ENCODE measurements at regions not wholly inside any gene's neighbourhood (a gene's known extent, or its start where the extent isn't known, plus 50 kb on each side); places are given as distances from the start of the nearest gene placed in this dataset.

GRCh38 chr4:22241415-22241814 is 274.5 kb downstream of the ADGRA3 start:
- Histone ChIP-seq H3K27ac (no peak overlapping the region), H3K4me1 (no peaks in the 10 kb centered on the region), H3K9me3 (no peaks in the 10 kb centered on the region), H3K27me3 (ENCODE audit: low read depth) (no peaks in the 10 kb centered on the region), H3K4me3 (no peak overlapping the region), H3K36me3 (no peaks in the 10 kb centered on the region)
- intact Hi-C loops (cut with DNase I), result no loop called here
- DNase-seq, result no peak
- ATAC-seq, result no peak
- TF ChIP-seq, protein P1, sequence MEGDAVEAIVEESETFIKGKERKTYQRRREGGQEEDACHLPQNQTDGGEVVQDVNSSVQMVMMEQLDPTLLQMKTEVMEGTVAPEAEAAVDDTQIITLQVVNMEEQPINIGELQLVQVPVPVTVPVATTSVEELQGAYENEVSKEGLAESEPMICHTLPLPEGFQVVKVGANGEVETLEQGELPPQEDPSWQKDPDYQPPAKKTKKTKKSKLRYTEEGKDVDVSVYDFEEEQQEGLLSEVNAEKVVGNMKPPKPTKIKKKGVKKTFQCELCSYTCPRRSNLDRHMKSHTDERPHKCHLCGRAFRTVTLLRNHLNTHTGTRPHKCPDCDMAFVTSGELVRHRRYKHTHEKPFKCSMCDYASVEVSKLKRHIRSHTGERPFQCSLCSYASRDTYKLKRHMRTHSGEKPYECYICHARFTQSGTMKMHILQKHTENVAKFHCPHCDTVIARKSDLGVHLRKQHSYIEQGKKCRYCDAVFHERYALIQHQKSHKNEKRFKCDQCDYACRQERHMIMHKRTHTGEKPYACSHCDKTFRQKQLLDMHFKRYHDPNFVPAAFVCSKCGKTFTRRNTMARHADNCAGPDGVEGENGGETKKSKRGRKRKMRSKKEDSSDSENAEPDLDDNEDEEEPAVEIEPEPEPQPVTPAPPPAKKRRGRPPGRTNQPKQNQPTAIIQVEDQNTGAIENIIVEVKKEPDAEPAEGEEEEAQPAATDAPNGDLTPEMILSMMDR (IDR thresholded peaks at IDR 0.05), result no peak

GRCh38 chr4:22240814-22241213 is 275.1 kb downstream of the ADGRA3 start:
- Histone ChIP-seq H3K9me3 (no peaks in the 10 kb centered on the region), H3K27ac (no peak overlapping the region), H3K4me1 (no peaks in the 10 kb centered on the region), H3K36me3 (no peaks in the 10 kb centered on the region), H3K27me3 (ENCODE audit: low read depth) (no peaks in the 10 kb centered on the region), H3K4me3 (no peak overlapping the region)
- intact Hi-C loops (cut with DNase I), result no loop called here
- ATAC-seq (peak in 1 of 2 donors; percentile 12), DNase-seq (no peak)
- TF ChIP-seq, protein P1 (IDR thresholded peaks at IDR 0.05), result no peak

DNA sequence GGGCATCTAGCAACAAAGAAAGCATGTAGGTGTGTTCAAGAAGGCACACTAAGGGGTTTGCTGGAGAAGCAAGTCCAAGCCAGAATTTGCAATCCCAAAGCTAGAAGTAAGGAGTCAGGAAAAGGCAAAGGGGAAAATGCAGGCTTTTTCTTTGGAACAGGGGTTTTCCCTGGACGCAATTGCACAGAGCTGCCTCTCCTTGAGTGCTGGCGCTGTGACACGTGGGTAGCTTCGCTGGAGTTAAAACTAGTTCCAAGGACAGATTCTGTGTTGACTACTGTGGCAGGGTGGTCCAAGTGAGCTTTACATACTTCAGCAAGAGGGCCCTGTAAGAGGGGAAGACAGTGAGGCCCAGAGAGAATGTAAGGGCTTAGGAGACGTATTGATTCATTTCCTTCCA is 277.1 kb downstream of the ADGRA3 start:
- no peak for ATAC-seq

GRCh38 chr4:22237846-22238494 is 277.9 kb downstream of the ADGRA3 start:
- ATAC-seq (no peak), DNase-seq (no peak)
- Histone ChIP-seq H3K27me3 (ENCODE audit: low read depth) (no peaks in the 10 kb centered on the region), H3K4me1 (no peaks in the 10 kb centered on the region), H3K27ac (no peak overlapping the region), H3K36me3 (no peaks in the 10 kb centered on the region), H3K4me3 (no peak overlapping the region), H3K9me3 (no peaks in the 10 kb centered on the region)
- intact Hi-C loops (cut with DNase I), result no loop called here
- TF ChIP-seq, protein P1 (IDR thresholded peaks at IDR 0.05), result no peak

More for the DNA sequence above, 277.1 kb downstream of the ADGRA3 start:
- Histone ChIP-seq H3K36me3 (no peaks in the 10 kb centered on the region), H3K27me3 (ENCODE audit: low read depth) (no peaks in the 10 kb centered on the region), H3K4me1 (no peaks in the 10 kb centered on the region), H3K9me3 (no peaks in the 10 kb centered on the region), H3K27ac (no peak overlapping the region), H3K4me3 (no peak overlapping the region)
- TF ChIP-seq, protein P1 (IDR thresholded peaks at IDR 0.05), result no peak
- no peak for DNase-seq
- intact Hi-C loops (cut with DNase I), result no loop called here

- Histone ChIP-seq H3K27ac (no peak overlapping the region), H3K36me3 (no peaks in the 10 kb centered on the region), H3K4me1 (no peaks in the 10 kb centered on the region), H3K9me3 (no peaks in the 10 kb centered on the region), H3K27me3 (ENCODE audit: low read depth) (no peaks in the 10 kb centered on the region), H3K4me3 (no peak overlapping the region)
- TF ChIP-seq, protein P1 (IDR thresholded peaks at IDR 0.05), result peak; percentile 27
- ATAC-seq (peak; percentile 29 to 46), DNase-seq (peak; percentile 44)
- intact Hi-C loops (cut with DNase I), result no loop called here
Observed at GRCh38 chr4:22237155-22237751, 278.6 kb downstream of the ADGRA3 start.
